Chondrocyte (in vitro differentiated cells): ENCODE measurements at regions not wholly inside any gene's neighbourhood (a gene's known extent, or its start where the extent isn't known, plus 50 kb on each side); places are given as distances from the start of the nearest gene placed in this dataset.

ENCODE experiments used
- DNase-seq: peaks from one replicate; pipeline ENCODE4 v3.0.0; 2021; ENCODE audit warnings: mixed read lengths, low spot score
- H3K27ac Mint-ChIP-seq: one replicate; pipeline ENCODE4 v1.8.0; 2021; ENCODE audit warnings: mild to moderate bottlenecking, moderate library complexity, mixed read lengths; ENCODE audit not compliant: unreplicated experiment
- H3K27me3 Mint-ChIP-seq: 2 replicates; pipeline ENCODE4 v1.8.0; 2021; ENCODE audit warnings: low read depth, mixed read lengths
- H3K36me3 Mint-ChIP-seq: 2 replicates; pipeline ENCODE4 v1.8.0; 2021; ENCODE audit warnings: low read depth, mixed read lengths
- H3K4me1 Mint-ChIP-seq: 2 replicates; pipeline ENCODE4 v1.8.0; 2021; ENCODE audit warnings: low read depth, mild to moderate bottlenecking, mixed read lengths
- H3K4me3 Mint-ChIP-seq: one replicate; pipeline ENCODE4 v1.8.0; 2021; ENCODE audit warnings: mild to moderate bottlenecking, moderate library complexity, mixed read lengths; ENCODE audit not compliant: unreplicated experiment
- H3K9me3 Mint-ChIP-seq: 2 replicates; pipeline ENCODE4 v1.8.0; 2021; ENCODE audit warnings: low read depth, mixed read lengths
- TF ChIP-seq, protein P1 (sequence below): fragments of 200-600 bp; sonication (generic); IDR thresholded peaks from 2 replicates; pipeline ENCODE4 v1.5.0; 2021; ENCODE audit warnings: antibody characterized with exemption, mild to moderate bottlenecking, moderate library complexity

- Mint-ChIP-seq H3K4me1 (peaks cover 6% of the 10 kb centered on the region), H3K4me3 (no peak overlapping the region), H3K27ac (no peak overlapping the region), H3K27me3 (peaks cover 23% of the 10 kb centered on the region), H3K9me3 (no peaks in the 10 kb centered on the region), H3K36me3 (no peaks in the 10 kb centered on the region)
- no peak for DNase-seq
- TF ChIP-seq, protein P1, sequence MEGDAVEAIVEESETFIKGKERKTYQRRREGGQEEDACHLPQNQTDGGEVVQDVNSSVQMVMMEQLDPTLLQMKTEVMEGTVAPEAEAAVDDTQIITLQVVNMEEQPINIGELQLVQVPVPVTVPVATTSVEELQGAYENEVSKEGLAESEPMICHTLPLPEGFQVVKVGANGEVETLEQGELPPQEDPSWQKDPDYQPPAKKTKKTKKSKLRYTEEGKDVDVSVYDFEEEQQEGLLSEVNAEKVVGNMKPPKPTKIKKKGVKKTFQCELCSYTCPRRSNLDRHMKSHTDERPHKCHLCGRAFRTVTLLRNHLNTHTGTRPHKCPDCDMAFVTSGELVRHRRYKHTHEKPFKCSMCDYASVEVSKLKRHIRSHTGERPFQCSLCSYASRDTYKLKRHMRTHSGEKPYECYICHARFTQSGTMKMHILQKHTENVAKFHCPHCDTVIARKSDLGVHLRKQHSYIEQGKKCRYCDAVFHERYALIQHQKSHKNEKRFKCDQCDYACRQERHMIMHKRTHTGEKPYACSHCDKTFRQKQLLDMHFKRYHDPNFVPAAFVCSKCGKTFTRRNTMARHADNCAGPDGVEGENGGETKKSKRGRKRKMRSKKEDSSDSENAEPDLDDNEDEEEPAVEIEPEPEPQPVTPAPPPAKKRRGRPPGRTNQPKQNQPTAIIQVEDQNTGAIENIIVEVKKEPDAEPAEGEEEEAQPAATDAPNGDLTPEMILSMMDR: no peak
These were observed 198.5 kb upstream of the FMN2 start for GRCh38 chr1:239893127-239893731.

- Mint-ChIP-seq H3K27me3 (peaks cover 31% of the 10 kb centered on the region), H3K27ac (no peak overlapping the region), H3K36me3 (no peaks in the 10 kb centered on the region), H3K4me1 (peaks cover 8% of the 10 kb centered on the region), H3K4me3 (no peak overlapping the region), H3K9me3 (no peaks in the 10 kb centered on the region)
- DNase-seq: no peak
- TF ChIP-seq, protein P1: no peak
These were observed 195.1 kb upstream of the FMN2 start for GRCh38 chr1:239896569-239896968.

DNA sequence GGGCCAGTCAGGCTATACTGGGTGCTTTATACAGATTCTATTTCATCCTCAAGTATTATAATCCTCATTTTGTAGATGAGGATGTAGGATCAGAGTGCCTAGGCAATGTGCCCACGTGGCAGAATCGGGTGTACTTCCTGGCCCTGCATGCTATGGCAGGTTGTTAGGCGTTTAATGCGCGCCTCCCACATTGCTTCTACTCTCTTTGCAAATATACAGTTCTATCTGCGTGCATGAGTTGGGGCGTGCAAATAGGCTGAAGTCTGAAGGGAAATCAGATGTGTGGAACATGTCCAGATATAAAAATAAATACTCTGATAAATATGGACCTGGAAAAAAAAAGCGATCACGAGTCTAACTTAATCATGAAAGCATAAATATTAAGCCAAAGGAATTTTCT lies 194.7 kb upstream of the FMN2 start:
- no peak overlapping the region for H3K4me3 Mint-ChIP-seq
- no peaks in the 10 kb centered on the region for H3K36me3 Mint-ChIP-seq
- TF ChIP-seq, protein P1: no peak
- H3K27me3 Mint-ChIP-seq: peaks cover 32% of the 10 kb centered on the region
- no peak overlapping the region for H3K27ac Mint-ChIP-seq
- no peaks in the 10 kb centered on the region for H3K9me3 Mint-ChIP-seq
- no peak for DNase-seq
- peaks cover 8% of the 10 kb centered on the region for H3K4me1 Mint-ChIP-seq

DNA sequence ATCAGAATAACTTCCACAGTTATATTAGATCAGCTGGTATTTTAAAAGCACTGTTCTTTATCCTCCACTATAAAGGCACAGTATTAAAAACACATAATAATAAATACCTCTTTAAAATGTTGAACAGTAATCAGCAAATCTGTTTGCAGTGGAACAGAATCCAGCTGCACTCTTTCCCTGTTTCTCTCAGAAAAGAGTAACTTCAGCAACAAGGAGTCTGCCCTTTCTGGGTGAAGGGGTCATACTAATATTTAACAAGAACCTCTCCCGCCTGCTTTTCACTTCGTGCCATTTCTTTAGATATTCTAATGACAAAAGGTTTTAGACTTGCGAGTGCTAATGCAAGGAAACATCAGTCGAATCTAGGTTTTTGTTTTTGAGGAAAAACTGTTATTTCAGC lies 194.2 kb upstream of the FMN2 start:
- Mint-ChIP-seq H3K9me3 (no peaks in the 10 kb centered on the region), H3K27ac (no peak overlapping the region), H3K4me1 (peaks cover 8% of the 10 kb centered on the region), H3K4me3 (no peak overlapping the region), H3K27me3 (peaks cover 37% of the 10 kb centered on the region), H3K36me3 (no peaks in the 10 kb centered on the region)
- TF ChIP-seq, protein P1: no peak
- DNase-seq: no peak

DNA sequence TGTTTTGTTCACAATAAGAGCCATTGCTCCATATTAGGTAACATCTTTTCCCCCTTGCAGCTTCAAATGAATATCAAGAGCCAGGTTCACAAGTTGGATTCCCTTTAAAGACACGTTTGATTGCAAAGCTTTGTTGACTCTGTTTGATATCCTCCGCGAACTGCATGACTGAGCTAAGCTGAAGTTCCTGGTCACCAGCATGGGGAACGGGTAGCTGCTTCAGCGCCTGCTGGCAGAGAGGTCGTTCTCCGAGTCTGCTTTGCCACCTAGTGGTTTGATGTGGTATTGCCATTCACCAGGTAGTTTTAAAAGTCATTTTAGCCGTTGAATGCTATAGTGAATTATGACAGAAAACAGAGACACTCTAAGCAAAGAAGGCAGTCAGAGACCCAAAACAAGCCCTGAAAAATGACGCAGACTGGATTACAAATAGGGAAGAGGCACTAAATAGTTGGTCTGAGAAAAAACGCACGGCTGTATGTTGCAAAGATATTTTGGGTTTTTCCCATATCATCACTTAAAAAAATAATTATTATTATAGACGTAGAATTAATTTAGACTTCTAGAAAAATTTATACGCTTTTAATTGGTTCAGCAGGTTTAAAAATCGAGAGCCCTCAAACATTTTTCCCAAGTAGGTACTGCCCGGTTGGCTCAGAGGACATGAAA lies 193.5 kb upstream of the FMN2 start:
- H3K27ac Mint-ChIP-seq: no peak overlapping the region
- H3K4me3 Mint-ChIP-seq: no peak overlapping the region
- TF ChIP-seq, protein P1: peak; percentile 96
- no peaks in the 10 kb centered on the region for H3K9me3 Mint-ChIP-seq
- peaks cover 38% of the 10 kb centered on the region for H3K27me3 Mint-ChIP-seq
- H3K36me3 Mint-ChIP-seq: no peaks in the 10 kb centered on the region
- DNase-seq: no peak
- peaks cover 8% of the 10 kb centered on the region for H3K4me1 Mint-ChIP-seq
